ENCODE measurements at regions not wholly inside any gene's neighbourhood (a gene's known extent, or its start where the extent isn't known, plus 50 kb on each side); places are given as distances from the start of the nearest gene placed in this dataset.

- no peaks in the 10 kb centered on the region for H3K9me2 ChIP-seq (ENCODE audit: insufficient read depth)
- no peak overlapping the region for H3K4me3 ChIP-seq
- H3K4me1 ChIP-seq (replicated peaks; ENCODE audit: insufficient read depth) = no peaks in the 10 kb centered on the region
- H3K27me3 ChIP-seq (ENCODE audit: insufficient read depth, low read depth) = no peaks in the 10 kb centered on the region
- DNase-seq = no peak
- ChIA-PET CTCF (no interaction called here), POLR2A (ENCODE audit: unreplicated experiment) (no interaction called here)
- no peaks in the 10 kb centered on the region for H3F3A ChIP-seq (ENCODE audit: insufficient read depth, low read depth)
- no peaks in the 10 kb centered on the region for H3K79me2 ChIP-seq (ENCODE audit: low read depth)
- no peaks in the 10 kb centered on the region for H3K36me3 ChIP-seq (ENCODE audit: low read depth)
- H3K27ac ChIP-seq = no peak overlapping the region
- no peak overlapping the region for H2AFZ ChIP-seq
- no peaks in the 10 kb centered on the region for H3K9me3 ChIP-seq (ENCODE audit: insufficient read depth, low read depth)
- no peaks in the 10 kb centered on the region for H4K20me1 ChIP-seq (ENCODE audit: insufficient read depth)
- no TSS peak for BruUV-seq (replicated peaks)
- intact Hi-C loops (cut with micrococcal nuclease; ENCODE audit: unreplicated experiment) = no loop called here
- TF ChIP-seq CTCF (conservative IDR thresholded peaks at IDR 0.05) (no peak), EZH2 (IDR thresholded peaks at IDR 0.05; ENCODE audit: low read depth) (no peak)
- no peak overlapping the region for H3K4me2 ChIP-seq
Observed at GRCh38 chr6:40247516-40248115, 313.4 kb upstream of the MOCS1 start.

GRCh38 chr6:40244699-40245098, 310.4 kb upstream of the MOCS1 start:
- CTCF ChIA-PET = no interaction called here
- H3K4me2 ChIP-seq = no peak overlapping the region
- TF ChIP-seq CTCF (conservative IDR thresholded peaks at IDR 0.05) (no peak), EZH2 (IDR thresholded peaks at IDR 0.05; ENCODE audit: low read depth) (no peak)
- POLR2A ChIA-PET (ENCODE audit: unreplicated experiment) = no interaction called here
- intact Hi-C loops (cut with micrococcal nuclease; ENCODE audit: unreplicated experiment) = no loop called here
- H2AFZ ChIP-seq = no peak overlapping the region
- no peaks in the 10 kb centered on the region for H4K20me1 ChIP-seq (ENCODE audit: insufficient read depth)
- H3K36me3 ChIP-seq (ENCODE audit: low read depth) = no peaks in the 10 kb centered on the region
- no peaks in the 10 kb centered on the region for H3K79me2 ChIP-seq (ENCODE audit: low read depth)
- no peaks in the 10 kb centered on the region for H3F3A ChIP-seq (ENCODE audit: insufficient read depth, low read depth)
- DNase-seq = no peak
- H3K4me1 ChIP-seq (replicated peaks; ENCODE audit: insufficient read depth) = no peaks in the 10 kb centered on the region
- no peak overlapping the region for H3K4me3 ChIP-seq
- H3K27me3 ChIP-seq (ENCODE audit: insufficient read depth, low read depth) = no peaks in the 10 kb centered on the region
- no TSS peak for BruUV-seq (replicated peaks)
- H3K9me3 ChIP-seq (ENCODE audit: insufficient read depth, low read depth) = no peaks in the 10 kb centered on the region; the same call in 1 of the 2 replicates
- no peaks in the 10 kb centered on the region for H3K9me2 ChIP-seq (ENCODE audit: insufficient read depth)
- H3K27ac ChIP-seq = no peak overlapping the region

- no peak overlapping the region for H3K27ac ChIP-seq
- H3K4me2 ChIP-seq = no peak overlapping the region
- no peak overlapping the region for H2AFZ ChIP-seq
- BruUV-seq (replicated peaks) = no TSS peak
- no peaks in the 10 kb centered on the region for H3K9me2 ChIP-seq (ENCODE audit: insufficient read depth)
- H3K79me2 ChIP-seq (ENCODE audit: low read depth) = no peaks in the 10 kb centered on the region
- POLR2A ChIA-PET (ENCODE audit: unreplicated experiment) = no interaction called here
- H3K27me3 ChIP-seq (ENCODE audit: insufficient read depth, low read depth) = peaks cover 9% of the 10 kb centered on the region; the same call in 1 of the 2 replicates
- no peaks in the 10 kb centered on the region for H4K20me1 ChIP-seq (ENCODE audit: insufficient read depth)
- no peaks in the 10 kb centered on the region for H3K4me1 ChIP-seq (replicated peaks; ENCODE audit: insufficient read depth)
- no peaks in the 10 kb centered on the region for H3F3A ChIP-seq (ENCODE audit: insufficient read depth, low read depth)
- no peaks in the 10 kb centered on the region for H3K9me3 ChIP-seq (ENCODE audit: insufficient read depth, low read depth)
- no peaks in the 10 kb centered on the region for H3K36me3 ChIP-seq (ENCODE audit: low read depth)
- no peak for TF ChIP-seq CTCF (conservative IDR thresholded peaks at IDR 0.05)
- no peak for TF ChIP-seq EZH2 (IDR thresholded peaks at IDR 0.05; ENCODE audit: low read depth)
- no peak overlapping the region for H3K4me3 ChIP-seq
- CTCF ChIA-PET = no interaction called here
- intact Hi-C loops (cut with micrococcal nuclease; ENCODE audit: unreplicated experiment) = no loop called here
- no peak for DNase-seq
Observed at GRCh38 chr6:40232698-40233097, 298.4 kb upstream of the MOCS1 start.
